8988T (cell line): ENCODE measurements at regions not wholly inside any gene's neighbourhood (a gene's known extent, or its start where the extent isn't known, plus 50 kb on each side); places are given as distances from the start of the nearest gene placed in this dataset.
A peak's percentile ranks its signal among the peaks of the same experiment; 100 is the strongest.

Experiments used
- DNase-seq: peaks from one replicate; pipeline ENCODE4 v3.0.0; 2011

DNA sequence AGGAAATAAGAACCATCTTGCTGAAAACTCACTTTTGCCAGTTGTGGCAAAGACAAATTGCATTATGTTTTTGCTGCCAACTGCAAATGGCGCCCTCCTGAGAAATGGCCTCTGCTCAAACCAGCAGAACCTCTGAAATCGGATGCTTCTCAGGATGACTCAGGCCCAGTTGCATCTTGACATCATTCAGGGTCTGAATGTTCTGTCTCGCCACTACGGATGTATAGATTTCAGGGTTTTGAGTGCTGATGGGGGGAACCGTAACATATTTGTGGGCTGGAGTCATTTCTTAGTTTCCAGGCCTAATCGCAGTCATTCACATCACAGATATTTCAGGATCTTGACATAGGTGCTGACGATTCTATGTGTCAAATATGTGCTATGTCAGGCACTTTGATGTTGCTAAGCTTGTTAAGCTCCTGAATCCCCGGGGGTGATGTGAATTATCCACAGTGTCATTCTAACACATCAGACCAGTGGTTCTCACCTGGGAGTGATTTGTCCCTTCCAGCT, 207.1 kb downstream of the NFATC2 start:
- DNase-seq = peak; percentile 46

DNA sequence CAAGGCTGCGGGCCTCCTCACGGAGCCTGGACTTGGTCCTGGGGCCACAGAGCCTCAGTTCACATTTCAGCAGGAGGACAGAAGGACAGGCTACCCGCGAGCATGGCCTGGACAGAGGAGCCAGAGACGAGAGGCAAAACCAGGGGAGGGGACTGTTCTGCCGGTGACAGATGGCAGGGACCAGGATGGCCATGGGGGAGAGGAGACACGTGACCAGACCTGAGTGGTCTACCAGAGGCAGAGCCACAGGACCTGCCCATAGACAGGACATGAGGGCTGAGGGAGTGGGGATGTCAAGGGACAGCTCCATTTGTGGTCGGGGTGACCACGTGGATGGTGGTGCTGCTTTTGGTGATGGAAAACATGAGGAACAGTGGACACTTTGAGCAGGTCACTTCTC, 207.9 kb downstream of the NFATC2 start:
- DNase-seq = no peak

DNA sequence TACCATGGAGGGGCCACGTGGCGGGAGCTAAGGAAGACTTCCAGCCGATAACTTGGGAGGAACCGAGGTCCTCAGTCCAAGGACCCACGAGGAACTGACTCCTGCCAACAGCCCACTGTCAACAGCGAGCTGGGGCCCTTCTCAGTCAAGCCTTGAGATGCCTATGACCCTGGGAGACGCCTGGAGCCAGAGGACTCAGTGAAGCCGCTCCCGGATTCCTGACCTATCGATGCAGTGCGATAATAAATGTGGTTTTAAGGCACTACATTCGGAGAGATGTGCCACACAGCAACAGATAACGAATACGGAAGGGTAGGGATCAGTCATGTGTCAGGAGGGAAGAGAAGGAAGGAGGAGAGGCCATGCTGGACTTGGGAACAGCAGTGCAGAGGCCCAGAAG, 208.5 kb downstream of the NFATC2 start:
- no peak for DNase-seq

DNA sequence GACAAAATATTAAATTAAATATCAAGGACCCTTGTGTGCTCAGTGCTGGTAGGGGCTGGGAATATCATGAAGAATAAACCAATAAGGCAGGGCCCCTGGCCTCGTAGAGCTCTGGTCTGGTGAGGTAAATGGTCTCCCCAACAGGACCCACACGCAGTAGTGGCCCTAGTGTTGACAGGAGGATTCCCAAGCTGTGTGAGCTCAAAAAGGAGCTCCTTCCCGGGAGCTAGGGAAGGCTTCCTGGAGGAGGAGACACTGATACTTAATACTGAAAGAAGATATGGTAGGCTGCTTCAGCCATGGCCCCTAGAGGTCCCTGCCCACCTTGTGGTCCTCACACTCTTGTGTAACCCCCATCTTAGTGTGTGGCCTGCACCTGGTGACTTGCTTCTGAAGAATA, 209.1 kb downstream of the NFATC2 start:
- DNase-seq = no peak

DNA sequence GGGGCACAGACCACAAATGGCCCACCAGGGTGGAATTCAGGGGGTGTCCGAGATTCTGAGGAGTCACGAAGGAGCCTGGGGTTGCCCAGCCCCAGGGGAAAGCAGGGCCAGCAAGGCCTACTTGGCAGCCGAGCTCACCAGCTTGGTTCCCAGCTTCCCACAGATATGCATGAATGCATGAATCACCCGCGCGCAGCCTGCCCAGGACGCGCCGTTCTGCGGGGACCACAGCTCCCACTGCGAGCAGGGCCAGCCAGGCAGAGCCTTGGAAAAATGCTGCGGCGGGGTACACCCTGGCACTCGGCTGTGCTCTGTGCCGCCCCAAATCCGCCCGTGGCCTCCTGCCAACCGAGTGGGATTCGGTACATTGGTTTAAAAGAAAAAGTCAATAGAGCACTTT, 211.0 kb downstream of the NFATC2 start:
- no peak for DNase-seq

DNA sequence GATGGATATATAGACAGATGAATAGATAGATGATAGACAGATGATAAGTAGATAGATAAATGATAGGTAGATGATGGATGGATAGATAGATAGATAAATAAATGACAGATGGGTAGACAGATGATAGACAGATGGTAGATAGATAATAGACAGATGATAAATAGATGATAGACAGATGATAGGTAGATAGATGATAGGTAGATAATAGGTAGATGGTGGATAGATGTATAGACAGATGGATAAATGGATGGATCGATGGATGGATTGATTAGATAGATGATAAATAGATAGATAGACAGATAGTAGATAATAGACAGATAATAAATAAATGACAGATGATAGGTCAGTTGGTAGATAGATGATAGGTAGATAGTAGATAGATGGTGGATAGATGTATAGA, 212.7 kb downstream of the NFATC2 start:
- no peak for DNase-seq

DNA sequence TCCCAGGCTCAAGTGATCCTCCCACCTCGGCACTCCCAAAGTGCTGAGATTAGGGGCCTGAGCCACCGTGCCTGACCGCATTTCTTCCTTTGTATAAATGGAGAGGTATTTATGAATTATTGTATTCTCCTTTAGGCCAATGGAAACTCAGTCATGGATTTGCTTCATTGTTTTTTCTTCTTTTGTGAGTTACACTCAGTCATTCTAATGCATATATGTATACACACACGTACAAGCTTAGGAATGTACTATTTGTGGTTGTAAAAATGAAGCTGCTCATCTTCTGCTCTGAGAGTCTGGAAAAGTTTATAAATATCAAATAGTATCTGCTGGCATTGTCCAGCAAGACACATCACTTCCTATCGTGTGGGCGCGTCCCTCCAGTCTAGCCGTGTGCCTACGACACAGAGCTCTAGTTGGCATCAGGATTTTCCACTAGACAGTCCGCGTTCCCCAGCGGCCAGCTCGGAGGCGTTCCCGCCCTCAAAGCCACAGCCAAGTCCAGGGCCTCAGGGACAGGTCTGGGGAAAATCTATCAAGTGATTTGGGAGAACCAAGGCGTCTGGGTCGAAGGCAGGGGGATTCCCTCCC, 215.2 kb downstream of the NFATC2 start:
- DNase-seq = no peak

DNA sequence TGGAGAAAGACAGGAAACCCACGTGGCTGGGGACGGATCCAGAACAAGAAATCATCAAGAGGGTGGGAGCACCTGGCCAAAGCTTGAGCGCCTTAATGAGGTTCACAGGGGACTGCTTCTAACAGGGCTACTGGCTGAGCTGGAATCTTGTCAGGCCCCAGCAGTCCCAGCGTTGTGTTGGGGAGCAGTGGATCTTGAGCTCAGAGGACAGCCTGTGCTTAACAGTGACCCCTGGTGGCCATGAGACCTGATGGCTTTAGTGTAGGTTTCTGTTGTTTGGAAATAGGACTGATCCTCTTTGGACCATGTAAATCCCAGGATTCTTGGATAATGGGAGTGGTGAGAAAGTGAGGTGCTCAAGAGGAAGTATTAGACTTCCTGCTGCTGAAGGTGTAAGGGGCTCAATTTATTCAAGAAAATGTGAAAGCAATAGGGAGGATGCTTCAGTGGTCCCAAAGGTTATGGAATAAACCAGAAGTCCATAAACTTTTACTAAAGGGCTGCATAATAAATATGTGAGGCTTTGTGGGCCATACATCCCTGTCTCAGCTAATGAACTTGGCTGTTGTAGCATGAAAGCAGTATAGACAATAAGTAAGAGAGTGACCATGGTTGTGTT, 216.2 kb downstream of the NFATC2 start:
- DNase-seq = peak; percentile 47

DNA sequence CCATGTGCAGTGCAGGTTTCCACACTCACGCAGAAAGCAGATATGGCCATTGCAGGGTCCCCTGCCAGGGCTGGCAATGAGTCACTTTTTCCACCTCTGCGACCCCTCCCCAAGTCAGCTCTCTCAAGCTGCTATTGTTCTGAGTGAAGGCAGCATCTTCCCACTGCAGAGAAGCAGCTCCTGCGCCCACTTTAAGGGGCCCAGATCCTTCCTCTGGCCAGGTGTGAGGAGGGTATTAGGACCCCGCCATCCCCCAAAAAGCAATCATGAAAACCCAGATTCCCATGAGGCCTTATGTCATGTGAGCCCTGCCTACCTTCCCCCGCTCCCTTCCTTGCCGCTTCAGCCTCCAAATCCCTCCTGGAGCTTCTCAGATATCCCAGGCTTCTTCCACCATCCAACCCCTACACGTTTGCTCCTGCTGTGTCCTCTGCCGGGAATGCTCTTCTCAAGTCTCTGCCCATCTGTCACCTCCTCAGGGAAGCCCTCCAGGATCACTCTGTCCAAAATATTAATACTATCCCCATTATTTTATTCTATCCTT, 220.3 kb downstream of the NFATC2 start:
- no peak for DNase-seq

DNA sequence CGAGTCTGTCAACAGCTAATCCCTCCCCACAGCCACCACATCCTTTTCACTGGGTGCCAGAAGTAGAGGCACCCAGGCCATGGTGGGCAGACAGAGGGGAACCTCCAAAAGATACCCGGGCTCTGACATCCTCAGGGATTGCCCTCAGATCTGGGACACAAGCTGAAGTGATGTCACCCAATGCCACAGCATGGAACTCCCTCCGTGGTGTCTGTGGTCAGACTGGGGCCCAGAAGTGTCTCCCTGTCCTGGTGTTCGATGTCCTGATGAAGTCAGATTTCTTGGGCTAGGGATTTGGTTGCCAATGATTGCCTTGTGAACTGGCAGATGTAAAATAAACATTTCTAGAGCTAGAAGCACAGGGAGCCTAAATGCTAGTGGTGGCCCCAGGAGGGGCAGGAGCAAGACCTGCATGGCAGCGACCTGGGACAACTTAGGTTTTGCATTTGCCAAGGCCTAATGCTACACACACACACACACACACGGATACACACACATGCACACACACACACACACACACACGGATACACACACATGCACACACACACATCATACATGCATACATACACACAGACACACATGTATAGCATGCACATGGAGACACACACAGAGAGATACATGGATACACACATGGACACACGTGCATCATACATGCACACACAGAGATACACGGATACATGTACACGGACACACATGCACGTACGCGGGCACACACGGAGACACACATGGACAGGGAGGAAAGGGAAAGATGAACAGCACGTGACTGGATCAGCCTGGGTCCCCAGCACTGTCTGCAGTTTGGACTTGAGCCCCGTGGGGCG, 221.0 kb downstream of the NFATC2 start:
- no peak for DNase-seq

DNA sequence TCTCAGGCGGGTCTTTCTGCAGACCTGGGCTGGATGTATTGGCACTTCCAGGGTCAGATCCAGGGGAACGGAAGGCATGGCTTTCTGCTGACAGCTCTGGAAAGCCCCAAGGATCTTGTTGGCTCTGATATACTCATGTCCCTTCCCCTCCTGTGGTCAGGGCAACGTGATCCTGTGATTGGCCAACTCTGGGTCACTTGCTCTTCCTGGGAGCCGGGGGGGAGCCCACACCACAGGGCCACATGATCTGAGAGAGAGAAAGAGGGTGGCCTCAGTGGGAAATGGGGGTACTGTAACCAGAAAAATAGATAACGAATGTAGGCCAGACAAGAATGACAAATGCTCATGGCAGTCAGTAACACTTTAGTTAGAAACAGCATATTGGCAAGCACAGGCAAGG, 223.0 kb downstream of the NFATC2 start:
- DNase-seq = no peak

DNA sequence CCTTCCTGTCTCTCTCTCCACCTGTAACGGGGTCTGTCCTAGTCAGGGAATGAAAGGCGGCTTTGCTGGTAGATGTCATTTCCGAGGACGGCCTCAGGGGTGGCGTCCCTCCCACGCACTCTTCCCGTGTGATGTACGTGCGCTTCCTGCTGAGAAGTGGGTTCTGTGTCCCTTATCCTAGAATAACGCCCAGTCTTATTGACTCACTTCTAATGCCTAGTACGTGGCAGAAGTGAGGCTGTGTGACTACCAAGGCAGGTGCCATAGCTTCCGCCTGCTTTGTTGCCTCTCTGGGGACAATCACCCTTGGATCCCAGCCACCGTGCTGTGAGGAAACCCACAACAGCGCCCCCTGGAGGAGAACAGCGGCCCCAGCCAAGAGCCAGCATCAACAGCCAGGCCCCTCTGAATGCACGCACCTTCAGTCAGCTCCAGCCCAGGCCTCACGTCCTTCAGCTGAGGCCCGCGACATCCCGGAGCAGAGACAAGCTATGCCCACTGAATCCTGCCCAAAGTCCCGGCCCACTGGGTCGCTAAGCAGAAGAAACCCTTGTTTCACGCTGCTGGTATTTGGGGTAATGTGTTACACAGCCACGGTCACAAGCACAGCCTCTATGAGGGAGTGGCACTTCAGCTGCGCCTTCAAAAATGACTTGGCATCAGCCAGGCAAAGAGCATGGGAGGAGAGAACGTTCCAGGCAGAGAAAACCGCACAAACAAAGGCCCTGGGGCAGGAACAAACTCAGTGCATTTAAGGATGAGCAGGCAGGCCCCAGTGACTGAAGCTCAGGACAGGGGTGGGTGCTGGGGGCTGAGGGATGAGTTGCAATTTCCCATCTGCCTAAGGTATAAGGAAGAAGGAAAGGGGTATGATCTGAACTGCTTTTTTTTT, 224.2 kb downstream of the NFATC2 start:
- DNase-seq = peak; percentile 85

DNA sequence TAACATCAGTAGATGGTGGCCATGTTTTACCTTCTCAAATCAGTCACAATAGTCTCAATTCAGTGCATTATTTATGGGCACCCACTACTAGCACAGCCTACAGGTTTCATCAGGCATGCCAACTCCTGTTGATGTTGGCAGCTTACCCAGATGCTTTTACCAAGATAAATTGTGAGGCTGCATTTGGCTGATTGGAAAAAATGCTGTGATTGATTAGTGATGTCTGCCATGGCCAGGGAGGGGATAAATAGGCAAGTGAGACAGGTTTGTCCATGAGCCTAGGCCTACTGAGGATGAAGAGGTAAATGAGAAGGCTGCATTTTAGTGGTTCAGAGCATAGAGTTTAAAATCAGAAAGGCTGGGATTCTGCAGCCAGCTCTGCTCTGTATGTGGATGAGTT, 227.1 kb downstream of the NFATC2 start:
- DNase-seq = no peak

DNA sequence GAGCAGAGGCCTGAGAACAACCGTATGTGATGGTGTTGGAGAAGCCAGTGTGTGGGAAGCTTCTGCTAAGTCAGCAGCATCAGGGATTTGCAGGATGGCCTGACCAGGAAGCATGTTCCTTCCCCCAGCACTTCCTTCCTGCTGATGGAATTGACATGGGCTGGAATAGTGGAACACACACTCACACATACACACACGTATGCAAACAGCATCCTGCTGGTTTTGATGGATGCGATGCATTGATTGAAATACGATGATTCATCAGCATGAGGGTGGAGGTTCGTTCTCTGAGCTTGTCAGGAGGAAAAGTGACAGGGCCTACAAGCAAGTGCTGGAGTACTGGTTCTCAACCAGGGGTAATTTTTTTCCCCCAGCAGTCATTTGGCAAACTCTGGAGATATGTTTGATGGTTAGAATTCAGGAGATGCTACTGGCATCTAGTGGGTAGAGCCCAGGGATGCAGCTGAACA, 229.1 kb downstream of the NFATC2 start:
- DNase-seq = no peak

DNA sequence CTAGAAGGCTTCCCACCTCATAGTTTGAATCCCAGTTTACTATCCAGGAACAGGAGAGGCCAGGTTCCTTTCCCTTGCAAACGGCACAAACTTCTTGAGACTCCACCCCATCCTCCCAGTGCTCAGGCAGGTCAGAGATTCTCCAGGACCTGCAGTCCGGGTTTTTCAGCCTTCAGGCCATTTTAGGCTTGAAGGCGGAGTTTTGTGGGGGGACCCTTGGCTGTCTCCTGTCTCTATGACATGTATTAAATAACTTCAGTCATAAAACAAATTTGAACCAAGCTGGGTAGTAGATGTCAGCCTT, 230.1 kb downstream of the NFATC2 start:
- DNase-seq = no peak

DNA sequence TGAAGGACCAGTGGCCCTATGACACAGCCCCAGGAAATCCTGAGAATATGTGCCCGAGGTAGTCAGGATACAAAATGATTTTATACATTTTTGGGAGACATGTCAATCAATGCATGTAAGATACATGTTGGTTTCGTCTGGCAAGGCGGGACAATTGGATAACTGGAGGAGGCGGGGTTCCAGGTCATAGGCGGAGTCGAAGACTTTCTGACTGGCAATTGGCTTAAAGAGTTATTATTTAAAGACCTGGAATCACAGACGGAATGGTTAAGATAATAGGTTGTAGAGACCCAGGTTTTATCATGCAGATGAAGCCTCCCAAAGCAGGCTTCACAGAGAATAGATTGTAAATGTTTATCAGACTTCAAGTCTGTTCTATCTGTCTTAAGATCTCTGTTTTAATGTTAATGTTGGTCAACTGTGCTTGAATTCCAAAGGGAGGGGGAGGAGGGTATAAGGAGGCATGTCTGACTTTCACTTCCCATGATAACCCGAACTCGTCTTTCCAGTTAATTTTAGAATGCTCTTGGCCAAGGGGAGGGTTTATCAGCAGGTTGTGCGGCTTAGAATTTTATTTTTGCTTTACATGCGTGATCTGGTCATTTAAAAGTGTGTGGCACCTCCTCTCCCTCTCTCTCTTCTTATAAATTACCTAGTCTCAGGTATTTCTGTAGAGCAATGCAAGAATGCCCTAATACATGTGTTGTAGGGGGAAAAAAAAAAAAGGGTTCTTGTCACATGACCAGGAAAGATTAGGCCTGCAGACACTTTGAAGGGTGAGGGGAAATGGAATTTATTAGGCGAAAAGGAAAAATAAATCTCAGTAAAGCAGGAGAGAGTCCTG, 230.7 kb downstream of the NFATC2 start:
- DNase-seq = no peak

DNA sequence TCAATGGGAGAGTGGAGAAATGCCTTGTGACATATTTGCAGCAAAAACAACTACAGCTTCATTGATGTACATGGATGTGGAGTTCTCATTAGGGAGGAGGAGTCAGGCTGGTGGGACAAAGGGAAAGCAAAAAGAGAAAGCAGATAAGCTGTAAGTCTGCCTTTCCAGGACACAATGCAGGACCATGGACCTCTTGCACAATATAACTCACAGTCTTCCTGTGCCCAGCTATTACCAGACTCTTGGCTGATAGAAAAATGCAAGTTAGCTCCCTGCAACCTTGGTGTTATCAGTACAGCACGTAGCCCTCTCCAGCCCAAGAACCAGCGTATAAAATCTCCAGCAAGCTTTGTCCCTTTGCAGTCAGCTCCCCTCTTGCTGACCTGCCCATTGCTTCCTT, 232.3 kb downstream of the NFATC2 start:
- no peak for DNase-seq

DNA sequence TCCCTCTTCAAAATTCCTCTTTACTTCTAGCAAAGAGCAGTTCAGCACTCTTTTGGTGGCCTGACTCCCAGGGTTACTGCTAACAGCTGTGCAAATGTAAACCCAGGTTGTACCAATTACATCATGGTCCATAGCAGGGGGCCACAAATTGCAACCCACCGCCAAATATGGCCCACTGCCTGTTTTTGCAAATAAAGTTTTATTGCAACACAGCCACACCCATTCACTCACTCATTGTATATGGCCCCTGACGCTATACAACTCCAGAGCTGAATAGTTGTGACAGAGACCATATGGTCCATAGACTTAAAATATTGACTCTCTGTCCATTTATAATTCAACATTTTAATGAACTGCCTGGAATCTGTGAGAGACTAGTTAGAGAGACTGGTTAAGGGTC, 233.4 kb downstream of the NFATC2 start:
- no peak for DNase-seq

DNA sequence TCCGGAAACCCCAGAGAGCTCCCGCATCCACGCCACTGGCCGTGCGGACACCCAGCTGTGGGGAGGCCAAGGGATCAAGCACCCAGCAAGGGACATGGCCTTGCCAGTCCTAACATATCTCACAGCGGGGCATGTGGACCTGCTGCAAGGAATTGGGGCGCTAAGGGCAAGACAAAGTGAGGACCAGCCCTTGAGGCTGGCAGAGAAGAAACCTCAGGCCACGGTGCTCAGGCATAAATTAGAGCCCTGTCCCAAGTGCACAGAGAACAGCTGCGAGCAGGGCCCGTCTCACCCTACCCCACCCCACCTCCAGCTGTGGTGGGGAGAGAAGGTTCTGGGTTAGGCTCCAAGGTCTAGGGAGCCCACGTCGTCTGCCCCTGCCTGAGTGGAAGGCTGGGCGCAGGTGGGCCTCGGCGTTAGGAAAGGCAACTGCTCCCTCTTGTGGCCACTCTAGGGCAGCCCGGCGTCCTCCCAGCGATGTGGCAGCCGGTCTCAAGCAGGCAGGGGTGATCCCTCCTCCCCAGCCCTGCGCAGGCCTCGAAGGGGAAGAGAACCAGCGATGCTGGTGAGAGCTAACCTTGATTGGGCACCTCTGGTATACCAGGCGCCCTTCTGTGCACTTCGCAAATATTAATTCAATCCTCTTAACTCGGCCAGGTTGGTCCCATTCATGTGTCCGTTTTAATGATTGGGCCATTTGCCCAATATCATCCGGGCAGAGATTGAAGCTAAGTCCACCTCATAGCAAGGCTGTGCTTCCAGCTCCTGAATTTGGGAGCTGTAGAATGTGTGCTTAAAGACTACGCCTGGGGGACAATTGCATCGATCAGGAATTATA, 235.8 kb downstream of the NFATC2 start:
- peak; percentile 91 for DNase-seq

DNA sequence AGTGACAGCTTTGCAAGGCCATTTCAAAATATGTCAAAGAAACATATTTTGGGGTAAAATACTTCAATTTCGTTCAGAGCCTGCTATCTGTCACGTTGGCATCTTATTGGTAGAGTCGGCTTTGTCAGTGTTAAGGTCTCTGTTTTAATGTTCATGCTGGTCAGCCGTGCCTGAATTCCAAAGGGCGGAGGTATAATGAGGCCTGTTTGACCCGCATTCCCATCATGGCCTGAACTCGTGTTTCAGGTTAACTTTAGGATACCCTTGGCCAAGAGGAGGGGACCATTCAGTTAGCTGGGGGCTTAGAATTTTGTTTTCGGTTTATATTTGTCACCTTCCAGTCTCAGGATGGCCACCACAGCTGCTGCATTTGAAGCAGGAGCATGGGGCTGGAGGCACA, 236.4 kb downstream of the NFATC2 start:
- DNase-seq = no peak
